ENCODE measurements at regions not wholly inside any gene's neighbourhood (a gene's known extent, or its start where the extent isn't known, plus 50 kb on each side); places are given as distances from the start of the nearest gene placed in this dataset.

DNA sequence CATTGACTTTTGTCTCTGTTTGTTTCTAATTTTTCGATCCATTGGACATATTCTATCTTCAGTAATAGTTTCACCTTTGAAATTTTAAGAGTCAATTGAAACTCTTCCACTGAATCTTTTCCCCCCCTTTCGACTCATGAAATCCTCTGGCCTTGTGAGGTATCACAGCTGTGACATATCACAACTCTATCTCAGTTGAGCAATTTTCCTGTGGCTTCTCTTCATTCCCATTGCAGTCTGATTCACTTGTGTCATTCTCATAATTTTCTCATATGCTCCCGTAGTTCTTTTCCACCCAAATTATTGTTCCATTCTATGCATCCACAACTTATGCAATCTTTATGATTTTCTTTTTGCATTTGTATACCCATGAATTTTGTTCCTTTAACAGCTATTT, 261.6 kb downstream of the DACT1 start:
- ChIA-PET CTCF (ENCODE audit: unreplicated experiment) (no interaction called here), POLR2A (no interaction called here)
- Histone ChIP-seq H2AFZ (ENCODE audit: low read length) (no peak overlapping the region), H3K9me3 (ENCODE audit: low read length) (no peaks in the 10 kb centered on the region), H4K20me1 (ENCODE audit: insufficient read depth, low read length) (no peaks in the 10 kb centered on the region), H3K4me2 (ENCODE audit: low read length) (no peak overlapping the region), H3K79me2 (ENCODE audit: insufficient read depth, low read depth, low read length) (no peaks in the 10 kb centered on the region), H3K36me3 (ENCODE audit: insufficient read depth, low read length) (no peaks in the 10 kb centered on the region), H3K4me1 (ENCODE audit: insufficient read depth, low read length, poor library complexity, severe bottlenecking) (no peaks in the 10 kb centered on the region), H3K4me3 (ENCODE audit: low read depth, low read length, poor library complexity, severe bottlenecking) (no peak overlapping the region), H3K9me2 (ENCODE audit: insufficient read depth, low read length) (no peaks in the 10 kb centered on the region), H3K27ac (ENCODE audit: low read depth, low read length, poor library complexity, severe bottlenecking) (no peak overlapping the region)
- intact Hi-C loops (cut with micrococcal nuclease; ENCODE audit: unreplicated experiment), result no loop called here
- TF ChIP-seq, protein P1, sequence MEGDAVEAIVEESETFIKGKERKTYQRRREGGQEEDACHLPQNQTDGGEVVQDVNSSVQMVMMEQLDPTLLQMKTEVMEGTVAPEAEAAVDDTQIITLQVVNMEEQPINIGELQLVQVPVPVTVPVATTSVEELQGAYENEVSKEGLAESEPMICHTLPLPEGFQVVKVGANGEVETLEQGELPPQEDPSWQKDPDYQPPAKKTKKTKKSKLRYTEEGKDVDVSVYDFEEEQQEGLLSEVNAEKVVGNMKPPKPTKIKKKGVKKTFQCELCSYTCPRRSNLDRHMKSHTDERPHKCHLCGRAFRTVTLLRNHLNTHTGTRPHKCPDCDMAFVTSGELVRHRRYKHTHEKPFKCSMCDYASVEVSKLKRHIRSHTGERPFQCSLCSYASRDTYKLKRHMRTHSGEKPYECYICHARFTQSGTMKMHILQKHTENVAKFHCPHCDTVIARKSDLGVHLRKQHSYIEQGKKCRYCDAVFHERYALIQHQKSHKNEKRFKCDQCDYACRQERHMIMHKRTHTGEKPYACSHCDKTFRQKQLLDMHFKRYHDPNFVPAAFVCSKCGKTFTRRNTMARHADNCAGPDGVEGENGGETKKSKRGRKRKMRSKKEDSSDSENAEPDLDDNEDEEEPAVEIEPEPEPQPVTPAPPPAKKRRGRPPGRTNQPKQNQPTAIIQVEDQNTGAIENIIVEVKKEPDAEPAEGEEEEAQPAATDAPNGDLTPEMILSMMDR (conservative IDR thresholded peaks at IDR 0.05; ENCODE audit: low read length), result no peak
- no peak for TF ChIP-seq EZH2phosphoT487 (IDR thresholded peaks at IDR 0.05; ENCODE audit: borderline replicate concordance, low read depth, low read length)
- DNase-seq (ENCODE audit: low spot score), result no peak
- BruUV-seq (replicated peaks), result no TSS peak

DNA sequence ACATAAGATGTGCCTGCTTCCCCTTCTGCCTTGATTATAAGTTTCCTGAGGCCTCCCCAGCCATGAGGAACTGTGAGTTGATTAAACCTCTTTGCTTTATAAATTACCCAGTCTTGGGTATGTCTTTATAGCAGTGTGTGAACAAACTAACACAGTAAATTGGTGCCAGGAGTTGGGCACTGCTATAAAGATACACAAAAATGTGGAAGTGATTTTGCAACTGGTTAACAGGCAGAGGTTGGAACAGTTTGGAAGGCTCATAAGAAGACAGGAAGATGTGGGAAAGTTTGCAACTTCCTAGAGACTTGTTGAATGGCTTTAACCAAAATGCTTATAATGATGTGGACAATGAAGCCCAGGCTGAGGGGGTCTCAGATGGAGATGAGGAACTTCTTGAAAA, 264.1 kb downstream of the DACT1 start:
- intact Hi-C loops (cut with micrococcal nuclease; ENCODE audit: unreplicated experiment), result no loop called here

DNA sequence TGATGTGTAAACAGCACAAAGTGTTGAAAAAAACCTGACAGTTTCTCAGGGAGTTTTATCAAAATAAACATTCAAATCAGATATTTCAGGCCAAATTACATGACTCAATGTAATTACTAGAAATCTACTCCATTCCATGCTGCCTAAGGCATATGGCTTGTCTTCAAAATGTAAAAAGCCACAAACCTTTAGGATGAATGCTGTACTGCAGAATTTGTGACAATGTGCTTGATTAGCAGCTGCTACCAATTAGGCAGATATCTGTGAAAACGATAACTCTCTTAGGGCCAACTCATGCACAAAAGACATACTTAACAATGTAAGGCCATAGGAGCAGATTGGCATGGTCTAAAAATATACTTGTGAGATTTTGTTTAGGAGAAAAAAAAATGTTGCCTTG, 267.0 kb downstream of the DACT1 start:
- Histone ChIP-seq H4K20me1 (ENCODE audit: insufficient read depth, low read length) (no peaks in the 10 kb centered on the region), H3K9me3 (ENCODE audit: low read length) (no peaks in the 10 kb centered on the region), H2AFZ (ENCODE audit: low read length) (no peak overlapping the region), H3K36me3 (ENCODE audit: insufficient read depth, low read length) (no peaks in the 10 kb centered on the region), H3K4me3 (ENCODE audit: low read depth, low read length, poor library complexity, severe bottlenecking) (no peak overlapping the region), H3K79me2 (ENCODE audit: insufficient read depth, low read depth, low read length) (no peaks in the 10 kb centered on the region), H3K9me2 (ENCODE audit: insufficient read depth, low read length) (peaks cover 5% of the 10 kb centered on the region; the same call in 1 of the 2 replicates), H3K27ac (ENCODE audit: low read depth, low read length, poor library complexity, severe bottlenecking) (no peak overlapping the region), H3K4me2 (ENCODE audit: low read length) (no peak overlapping the region), H3K4me1 (ENCODE audit: insufficient read depth, low read length, poor library complexity, severe bottlenecking) (no peaks in the 10 kb centered on the region)
- CTCF ChIA-PET (ENCODE audit: unreplicated experiment), result no interaction called here
- TF ChIP-seq, protein P1 (conservative IDR thresholded peaks at IDR 0.05; ENCODE audit: low read length), result no peak
- no peak for TF ChIP-seq EZH2phosphoT487 (IDR thresholded peaks at IDR 0.05; ENCODE audit: borderline replicate concordance, low read depth, low read length)
- no peak for DNase-seq (ENCODE audit: low spot score)
- no TSS peak for BruUV-seq (replicated peaks)
- intact Hi-C loops (cut with micrococcal nuclease; ENCODE audit: unreplicated experiment), result no loop called here
- POLR2A ChIA-PET, result no interaction called here

More for the DNA sequence above, 264.1 kb downstream of the DACT1 start:
- Histone ChIP-seq H3K27ac (ENCODE audit: low read depth, low read length, poor library complexity, severe bottlenecking) (no peak overlapping the region), H3K9me2 (ENCODE audit: insufficient read depth, low read length) (peaks cover under 1% of the 10 kb centered on the region; the same call in 1 of the 2 replicates), H3K4me1 (ENCODE audit: insufficient read depth, low read length, poor library complexity, severe bottlenecking) (no peaks in the 10 kb centered on the region), H3K36me3 (ENCODE audit: insufficient read depth, low read length) (no peaks in the 10 kb centered on the region), H3K9me3 (ENCODE audit: low read length) (no peaks in the 10 kb centered on the region), H3K79me2 (ENCODE audit: insufficient read depth, low read depth, low read length) (no peaks in the 10 kb centered on the region), H4K20me1 (ENCODE audit: insufficient read depth, low read length) (no peaks in the 10 kb centered on the region), H3K4me2 (ENCODE audit: low read length) (no peak overlapping the region), H3K4me3 (ENCODE audit: low read depth, low read length, poor library complexity, severe bottlenecking) (no peak overlapping the region), H2AFZ (ENCODE audit: low read length) (no peak overlapping the region)
- TF ChIP-seq, protein P1 (conservative IDR thresholded peaks at IDR 0.05; ENCODE audit: low read length), result no peak
- TF ChIP-seq EZH2phosphoT487 (IDR thresholded peaks at IDR 0.05; ENCODE audit: borderline replicate concordance, low read depth, low read length), result no peak
- BruUV-seq (replicated peaks), result no TSS peak
- DNase-seq (ENCODE audit: low spot score), result no peak
- ChIA-PET CTCF (ENCODE audit: unreplicated experiment) (no interaction called here), POLR2A (no interaction called here)

Data from OCI-LY7 (cell line).